ENCODE measurements at regions not wholly inside any gene's neighbourhood (a gene's known extent, or its start where the extent isn't known, plus 50 kb on each side); places are given as distances from the start of the nearest gene placed in this dataset. TPM values are rescaled to one million over a fixed set of nuclear protein-coding genes. Genes with fewer than 3 reads are reported as not detected.

Small RNA genes in the stretch of these regions (small RNA-seq; reads per million reads assigned to genes)
- not detected for gene MRPS36P2 (ENCODE audit: low replicate concordance)
